ENCODE measurements at regions not wholly inside any gene's neighbourhood (a gene's known extent, or its start where the extent isn't known, plus 50 kb on each side); places are given as distances from the start of the nearest gene placed in this dataset.

GRCh38 chr13:80040196-80040980, 300.5 kb downstream of the SPRY2 start:
- DNase-seq (ENCODE audit: insufficient read length, low spot score): no peak
- FAIRE-seq: no peak

DNA sequence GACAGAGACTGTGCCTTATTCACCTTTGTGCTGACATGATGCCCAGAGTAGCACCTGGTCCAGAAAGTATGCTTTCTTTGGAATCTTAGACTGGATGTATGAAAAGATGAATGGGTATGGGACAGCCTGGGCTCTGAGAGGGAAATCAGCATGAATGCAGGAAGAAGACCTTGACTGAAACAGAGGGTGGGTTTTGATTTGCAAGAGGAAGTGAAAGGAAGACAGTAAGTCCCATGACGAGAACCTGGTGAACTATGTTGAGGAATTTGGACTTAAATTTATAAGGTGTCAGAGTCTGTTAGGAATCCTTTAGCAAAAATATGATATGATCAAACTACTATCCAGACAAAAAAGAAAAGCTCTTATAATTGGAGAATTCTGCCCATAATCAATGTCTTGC, 301.9 kb downstream of the SPRY2 start:
- FAIRE-seq: peak; percentile 64

DNA sequence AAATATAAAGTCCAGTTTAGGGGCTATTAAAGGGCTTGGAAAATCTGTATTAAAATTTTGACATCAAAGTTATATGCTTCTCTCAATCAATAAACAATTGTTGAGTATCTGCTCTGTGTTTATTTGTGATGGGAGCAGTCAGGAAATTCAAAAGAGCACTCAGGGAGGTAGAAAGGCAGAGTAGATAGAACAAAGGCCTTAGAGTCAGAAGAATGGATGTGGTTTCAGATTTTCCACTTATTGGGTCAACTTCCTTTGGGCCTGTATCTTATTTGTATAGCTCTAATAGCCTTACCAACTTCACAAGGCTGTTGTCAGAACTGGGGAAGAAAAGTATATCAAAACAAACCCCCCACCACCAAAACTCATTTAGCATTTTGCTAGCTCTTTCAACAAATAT, 302.6 kb downstream of the SPRY2 start:
- no peak for DNase-seq (ENCODE audit: insufficient read length, low spot score)
- FAIRE-seq: no peak

More for the DNA sequence above, 301.9 kb downstream of the SPRY2 start:
- DNase-seq (ENCODE audit: insufficient read length, low spot score): no peak

DNA sequence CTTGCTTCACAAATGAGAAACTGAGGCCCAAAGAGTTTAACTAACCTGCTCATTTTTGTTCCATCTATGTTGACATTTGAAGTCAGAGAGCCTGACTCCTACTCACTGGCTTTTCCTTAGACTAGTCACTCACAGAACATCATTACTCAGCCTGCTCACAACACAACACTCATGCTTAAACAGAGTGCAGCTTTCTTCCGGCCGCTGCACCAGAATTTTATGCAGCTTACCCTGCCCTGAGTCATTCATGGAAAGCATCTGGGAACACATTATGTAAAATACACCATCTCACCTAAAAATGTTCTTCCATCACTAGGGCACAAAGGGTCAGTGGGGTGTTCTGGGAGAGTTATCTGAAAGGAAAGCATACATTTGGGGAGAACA, 303.4 kb downstream of the SPRY2 start:
- no peak for DNase-seq (ENCODE audit: insufficient read length, low spot score)

DNA sequence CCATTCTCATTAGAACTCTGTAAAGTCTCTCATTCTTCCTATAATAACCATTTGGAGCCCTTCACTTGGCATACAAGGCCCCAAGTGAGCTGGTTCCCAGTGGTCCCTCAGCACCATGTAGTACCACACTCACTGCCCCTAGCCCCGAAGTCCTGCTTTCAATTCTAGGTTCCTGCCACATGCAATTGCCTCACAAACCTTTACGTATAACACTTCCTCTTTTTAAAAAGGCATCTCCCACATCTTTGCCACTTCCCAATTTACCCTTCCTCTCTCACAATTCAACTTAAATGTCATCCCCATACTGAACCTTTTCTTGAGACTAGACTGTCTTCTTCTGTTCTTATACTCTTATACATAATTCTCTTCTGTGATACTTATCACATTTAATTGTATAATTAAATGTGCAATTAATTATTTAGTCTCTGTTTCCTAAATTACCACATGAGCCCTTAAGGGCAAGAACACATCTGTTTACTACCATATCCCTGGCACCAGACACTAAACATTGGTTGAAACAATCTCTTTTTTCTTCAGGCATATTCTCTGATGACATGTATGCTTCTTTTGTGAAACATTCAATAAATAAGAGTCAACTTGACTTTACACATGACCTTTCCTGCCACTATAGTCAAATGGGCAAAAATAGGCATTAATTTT, 304.0 kb downstream of the SPRY2 start:
- DNase-seq (ENCODE audit: insufficient read length, low spot score) (no peak), FAIRE-seq (peak; percentile 45)

More for the DNA sequence above, 303.4 kb downstream of the SPRY2 start:
- FAIRE-seq: no peak

GRCh38 chr13:80035096-80035495, 305.8 kb downstream of the SPRY2 start:
- DNase-seq (ENCODE audit: insufficient read length, low spot score) (no peak), FAIRE-seq (no peak)

DNA sequence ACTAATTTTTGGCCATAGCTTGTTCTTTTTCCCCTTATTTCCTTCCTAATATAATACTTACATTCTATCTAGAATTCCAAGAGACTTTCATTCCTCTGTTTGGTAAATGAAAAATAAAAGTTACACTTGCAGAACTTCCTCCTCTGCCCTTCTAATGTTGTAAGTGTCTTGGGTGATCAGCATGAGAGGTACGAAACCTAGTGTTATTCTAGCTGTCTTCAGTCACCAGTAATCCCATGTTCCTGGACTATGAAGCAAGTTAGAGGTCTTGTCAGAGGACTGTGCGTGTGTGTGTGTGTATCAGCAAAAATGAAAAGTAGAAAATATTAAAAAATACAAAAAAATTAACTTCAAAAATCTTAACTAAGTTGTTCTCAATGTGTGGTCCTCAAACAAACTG, 307.0 kb downstream of the SPRY2 start:
- no peak for DNase-seq (ENCODE audit: insufficient read length, low spot score)
- no peak for FAIRE-seq

- FAIRE-seq (no peak), DNase-seq (ENCODE audit: insufficient read length, low spot score) (no peak)
Observed at GRCh38 chr13:80033286-80033685, 307.6 kb downstream of the SPRY2 start.

GRCh38 chr13:80030491-80030890, 310.4 kb downstream of the SPRY2 start:
- no peak for DNase-seq (ENCODE audit: insufficient read length, low spot score)
- FAIRE-seq: no peak

DNA sequence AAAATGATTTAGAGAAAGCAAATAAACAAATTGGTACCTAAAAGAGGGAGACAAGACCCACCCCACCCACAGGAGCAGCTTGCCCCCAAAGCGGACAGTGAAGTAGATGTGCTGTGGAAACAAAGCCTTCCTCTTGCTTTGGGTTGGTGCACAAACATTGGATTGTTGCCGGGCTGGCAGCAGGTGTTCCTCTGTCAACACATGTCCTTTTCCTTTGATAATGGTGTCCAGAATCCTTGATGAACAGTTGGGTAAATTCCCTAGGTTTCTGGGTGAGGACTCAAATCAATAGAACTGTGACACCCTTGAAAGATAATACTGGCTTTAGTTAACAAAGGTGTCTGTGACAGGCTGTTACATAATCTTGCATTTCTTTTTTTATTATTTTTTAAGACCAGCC, 311.8 kb downstream of the SPRY2 start:
- FAIRE-seq (no peak), DNase-seq (ENCODE audit: insufficient read length, low spot score) (no peak)

DNA sequence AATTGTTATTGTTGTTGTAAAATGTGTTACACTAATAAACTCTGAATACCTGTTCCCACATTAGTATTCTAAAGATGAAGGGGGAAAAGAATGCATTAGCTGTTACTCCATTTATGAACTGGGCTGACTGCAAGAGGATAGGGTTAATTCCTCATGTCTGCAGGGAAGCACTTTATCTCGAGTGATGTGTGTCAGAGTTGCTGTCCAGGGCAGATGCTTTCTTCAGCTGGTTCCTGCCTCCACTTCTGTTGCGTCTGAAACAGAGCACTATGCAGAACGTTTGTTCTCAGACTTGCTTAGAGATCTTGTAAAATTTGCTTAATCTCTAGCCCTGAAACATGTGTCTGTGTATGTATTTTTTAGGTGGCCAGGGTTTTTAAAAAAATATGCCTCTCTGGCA, 318.8 kb downstream of the SPRY2 start:
- FAIRE-seq (no peak), DNase-seq (ENCODE audit: insufficient read length, low spot score) (no peak)

GRCh38 chr13:80012251-80012650, 328.7 kb downstream of the SPRY2 start:
- FAIRE-seq (no peak), DNase-seq (ENCODE audit: insufficient read length, low spot score) (no peak)

DNA sequence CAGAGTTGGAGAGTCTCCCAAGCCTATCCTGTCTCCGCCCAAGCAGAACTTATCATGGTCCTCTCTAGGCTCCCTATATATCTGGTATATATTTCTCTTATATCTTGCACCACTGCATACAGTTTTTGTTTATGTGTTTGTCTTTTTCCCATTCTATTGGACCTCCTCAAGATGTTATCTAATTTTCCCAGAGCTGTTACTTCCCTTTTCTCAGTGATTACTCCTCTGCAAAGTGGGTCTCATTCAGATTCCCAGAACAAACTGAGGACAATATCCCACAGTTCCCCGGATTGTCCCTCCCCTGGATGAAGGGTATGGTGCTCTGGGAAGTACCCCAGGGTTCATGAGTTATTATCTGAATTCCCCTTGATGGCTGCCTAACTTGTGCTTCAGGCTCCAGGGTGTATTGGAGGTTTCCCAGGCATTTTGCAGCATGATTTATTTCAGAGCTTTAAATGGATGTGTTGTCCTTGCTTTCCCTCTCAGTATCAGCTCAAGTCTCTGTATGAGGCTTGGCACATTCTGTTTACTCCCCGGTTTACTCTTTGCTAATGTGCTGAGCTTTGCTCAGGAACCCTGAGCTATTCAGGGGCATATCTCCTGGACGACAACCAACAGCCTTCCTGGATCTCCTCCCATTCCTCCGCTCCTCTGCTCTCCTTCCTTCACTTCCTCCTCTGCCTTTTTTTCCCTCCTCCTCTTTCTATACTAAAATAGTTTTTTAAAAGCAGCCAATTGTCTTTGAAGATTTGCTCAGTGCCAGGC, 329.3 kb downstream of the SPRY2 start:
- no peak for DNase-seq (ENCODE audit: insufficient read length, low spot score)
- FAIRE-seq: no peak

GRCh38 chr13:80010846-80011245, 330.1 kb downstream of the SPRY2 start:
- DNase-seq (ENCODE audit: insufficient read length, low spot score) (no peak), FAIRE-seq (no peak)

- DNase-seq (ENCODE audit: insufficient read length, low spot score): no peak
- no peak for FAIRE-seq
Observed at GRCh38 chr13:80010286-80010831, 330.6 kb downstream of the SPRY2 start.

- no peak for FAIRE-seq
- DNase-seq (ENCODE audit: insufficient read length, low spot score): no peak
Observed at GRCh38 chr13:80009760-80010159, 331.2 kb downstream of the SPRY2 start.

- DNase-seq (ENCODE audit: insufficient read length, low spot score): no peak
- no peak for FAIRE-seq
Observed at GRCh38 chr13:80006940-80007339, 334.0 kb downstream of the SPRY2 start.

DNA sequence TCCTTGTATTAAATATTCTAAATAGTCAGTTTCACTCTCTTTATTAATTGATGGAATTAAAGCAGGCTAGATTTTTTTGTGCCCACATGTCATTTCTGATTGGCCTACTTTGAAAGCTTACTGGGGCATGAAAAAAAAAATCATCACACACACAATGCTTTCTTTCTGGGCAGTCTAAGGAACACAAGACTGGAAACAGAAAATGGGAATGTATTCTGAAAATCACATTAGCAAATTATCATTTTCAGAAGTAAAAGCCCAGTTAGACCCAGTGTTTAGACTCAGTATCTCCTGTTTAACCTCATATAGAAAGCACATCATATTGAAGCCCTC, 339.4 kb downstream of the SPRY2 start:
- FAIRE-seq: no peak
- no peak for DNase-seq (ENCODE audit: insufficient read length, low spot score)

DNA sequence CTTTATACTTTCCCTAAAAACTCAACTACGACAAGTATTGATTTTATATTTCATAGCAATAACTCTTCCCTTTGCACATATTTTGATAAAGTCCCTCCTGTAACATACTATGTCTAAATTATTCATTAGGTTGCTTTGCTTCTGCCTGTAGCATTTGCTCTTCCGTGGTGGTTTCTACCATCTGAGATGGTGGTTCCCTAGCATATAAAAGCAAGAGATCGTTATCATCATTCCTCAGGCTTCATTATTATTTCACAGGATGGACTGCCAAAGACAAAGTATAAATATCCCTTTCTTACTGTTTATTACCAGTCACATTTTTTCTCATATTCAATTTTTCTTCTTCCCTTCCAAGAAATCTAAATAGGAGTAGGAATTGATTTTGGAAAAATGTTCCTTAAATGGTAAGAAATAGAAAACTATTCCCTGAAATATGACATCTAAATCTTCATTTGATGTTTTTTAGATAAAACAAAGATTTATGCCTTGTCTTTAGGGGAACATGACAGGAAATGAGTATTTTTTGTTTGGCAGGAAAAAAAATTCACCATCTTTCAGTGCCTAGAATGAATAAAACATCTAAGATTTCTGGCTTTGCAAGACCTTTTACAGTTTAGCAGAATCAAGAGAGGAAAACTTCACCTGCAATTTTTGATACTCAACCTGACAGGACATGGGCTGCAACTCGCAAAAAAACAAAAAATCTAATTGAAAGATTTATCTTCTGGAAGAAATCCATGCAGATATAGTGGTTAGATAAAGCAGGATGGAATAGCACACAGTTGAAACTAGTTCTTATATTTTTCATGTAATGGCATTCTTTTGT, 340.0 kb downstream of the SPRY2 start:
- no peak for DNase-seq (ENCODE audit: insufficient read length, low spot score)
- no peak for FAIRE-seq

- DNase-seq (ENCODE audit: insufficient read length, low spot score) (no peak), FAIRE-seq (no peak)
Observed at GRCh38 chr13:79999601-80000000, 341.3 kb downstream of the SPRY2 start.
